B cell (primary cell): ENCODE measurements at regions not wholly inside any gene's neighbourhood (a gene's known extent, or its start where the extent isn't known, plus 50 kb on each side); places are given as distances from the start of the nearest gene placed in this dataset.

Source experiments
- CTCF ChIP-seq: fragments of 200-600 bp; IDR thresholded peaks from one replicate; pipeline ENCODE4 v1.8.0; 2022; ENCODE audit warnings: antibody characterized with exemption, mild to moderate bottlenecking
- EZH2 ChIP-seq: IDR thresholded peaks from 2 replicates; pipeline ENCODE4 v1.6.1; 2012; ENCODE audit warnings: borderline replicate concordance, low read depth, mild to moderate bottlenecking, moderate library complexity, low read length; ENCODE audit not compliant: insufficient read depth, poor library complexity, severe bottlenecking

- TF ChIP-seq CTCF: no peak
- no peak for TF ChIP-seq EZH2
Observed at GRCh38 chr2:175437167-175437566, 255.7 kb upstream of the ATP5MC3 start.
